HL-60 (cell line): ENCODE measurements at regions not wholly inside any gene's neighbourhood (a gene's known extent, or its start where the extent isn't known, plus 50 kb on each side); places are given as distances from the start of the nearest gene placed in this dataset.

Source experiments
- DNase-seq, 2 experiments: peaks; one replicate each; pipeline ENCODE4 v3.0.0-alpha.2; 2010 to 2020; ENCODE audit warnings: low read depth in 1 of 2, low spot score in 1 of 2
- H3K27ac ChIP-seq: fragments of 250-450 bp; sonication (Bioruptor Pico); replicated peaks from 2 replicates; pipeline ENCODE4 v1.5.1; 2020; ENCODE audit warnings: mild to moderate bottlenecking, moderate library complexity
- H3K27me3 ChIP-seq: fragments of 250-450 bp; sonication (Bioruptor Pico); 2 replicates; pipeline ENCODE4 v1.5.1; 2021; ENCODE audit warnings: mild to moderate bottlenecking, moderate library complexity; ENCODE audit not compliant: insufficient read depth, poor library complexity, severe bottlenecking
- H3K4me3 ChIP-seq: replicated peaks from 2 replicates; pipeline ENCODE4 v1.5.1; 2011; ENCODE audit warnings: mild to moderate bottlenecking, control low read depth, low read length; ENCODE audit not compliant: insufficient read depth
- GABPA ChIP-seq: IDR thresholded peaks from 2 replicates; pipeline ENCODE4 v1.6.1; 2012; ENCODE audit warnings: low read depth
- POLR2AphosphoS5 ChIP-seq: IDR thresholded peaks from 2 replicates; pipeline ENCODE4 v1.6.1; 2012; ENCODE audit warnings: low read depth
- REST ChIP-seq: IDR thresholded peaks from 2 replicates; pipeline ENCODE4 v1.6.1; 2012; ENCODE audit warnings: low read depth; ENCODE audit not compliant: insufficient replicate concordance
- SPI1 ChIP-seq: IDR thresholded peaks from 2 replicates; pipeline ENCODE4 v1.6.1; 2012; ENCODE audit warnings: low read depth, mild to moderate bottlenecking, borderline replicate concordance
- TF ChIP-seq, protein P1 (sequence below): IDR thresholded peaks from one replicate; pipeline ENCODE4 v1.5.1; 2011; ENCODE audit warnings: low read length, control low read depth, inconsistent platforms; ENCODE audit not compliant: insufficient read depth

- DNase-seq, result no peak
- TF ChIP-seq REST (no peak), GABPA (no peak), POLR2AphosphoS5 (no peak), SPI1 (no peak)
- TF ChIP-seq, protein P1, sequence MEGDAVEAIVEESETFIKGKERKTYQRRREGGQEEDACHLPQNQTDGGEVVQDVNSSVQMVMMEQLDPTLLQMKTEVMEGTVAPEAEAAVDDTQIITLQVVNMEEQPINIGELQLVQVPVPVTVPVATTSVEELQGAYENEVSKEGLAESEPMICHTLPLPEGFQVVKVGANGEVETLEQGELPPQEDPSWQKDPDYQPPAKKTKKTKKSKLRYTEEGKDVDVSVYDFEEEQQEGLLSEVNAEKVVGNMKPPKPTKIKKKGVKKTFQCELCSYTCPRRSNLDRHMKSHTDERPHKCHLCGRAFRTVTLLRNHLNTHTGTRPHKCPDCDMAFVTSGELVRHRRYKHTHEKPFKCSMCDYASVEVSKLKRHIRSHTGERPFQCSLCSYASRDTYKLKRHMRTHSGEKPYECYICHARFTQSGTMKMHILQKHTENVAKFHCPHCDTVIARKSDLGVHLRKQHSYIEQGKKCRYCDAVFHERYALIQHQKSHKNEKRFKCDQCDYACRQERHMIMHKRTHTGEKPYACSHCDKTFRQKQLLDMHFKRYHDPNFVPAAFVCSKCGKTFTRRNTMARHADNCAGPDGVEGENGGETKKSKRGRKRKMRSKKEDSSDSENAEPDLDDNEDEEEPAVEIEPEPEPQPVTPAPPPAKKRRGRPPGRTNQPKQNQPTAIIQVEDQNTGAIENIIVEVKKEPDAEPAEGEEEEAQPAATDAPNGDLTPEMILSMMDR, result no peak
- Histone ChIP-seq H3K27me3 (no peaks in the 10 kb centered on the region), H3K4me3 (no peak overlapping the region), H3K27ac (no peak overlapping the region)
Observed at GRCh38 chr10:120998251-120998650, 147.1 kb downstream of the WDR11 start.

GRCh38 chr10:120998782-120999285 is 147.7 kb downstream of the WDR11 start:
- DNase-seq, result no peak
- Histone ChIP-seq H3K27me3 (no peaks in the 10 kb centered on the region), H3K27ac (no peak overlapping the region), H3K4me3 (no peak overlapping the region)
- no peak for TF ChIP-seq SPI1
- no peak for TF ChIP-seq GABPA
- no peak for TF ChIP-seq POLR2AphosphoS5
- TF ChIP-seq, protein P1, result no peak
- no peak for TF ChIP-seq REST

DNA sequence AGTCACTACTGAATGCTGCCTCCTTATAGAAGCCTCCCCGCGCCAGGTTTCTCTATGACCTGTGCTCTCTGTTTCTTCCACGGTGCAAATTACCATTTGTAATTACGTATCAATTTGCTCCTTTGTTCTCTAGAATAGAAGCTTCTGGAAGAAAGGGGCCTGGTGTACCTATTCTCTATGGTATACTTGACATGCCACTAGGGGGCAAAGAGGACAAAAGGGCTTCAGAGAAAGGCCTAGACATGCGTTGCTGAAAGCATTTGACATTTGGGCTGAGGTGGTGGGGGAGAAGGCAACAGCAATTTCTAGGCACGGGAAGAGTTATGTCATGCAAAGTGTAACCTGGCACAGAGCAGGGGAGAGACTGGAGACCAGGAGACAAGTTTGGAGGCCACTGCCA is 148.7 kb downstream of the WDR11 start:
- no peaks in the 10 kb centered on the region for H3K27me3 ChIP-seq
- no peak for DNase-seq
- no peak overlapping the region for H3K4me3 ChIP-seq
- TF ChIP-seq REST (no peak), GABPA (no peak), POLR2AphosphoS5 (no peak), SPI1 (no peak)
- TF ChIP-seq, protein P1, result no peak
- H3K27ac ChIP-seq, result no peak overlapping the region
